Lung (tissue), 11 donors: ENCODE measurements at regions not wholly inside any gene's neighbourhood (a gene's known extent, or its start where the extent isn't known, plus 50 kb on each side); places are given as distances from the start of the nearest gene placed in this dataset.

Experiments used
- ATAC-seq: fragments of 200-7000 bp; cut with Tn5 transposase; one replicate; pipeline ENCODE4 v1.9.1; 2020; ENCODE audit warnings: moderate number of reproducible peaks; ENCODE audit not compliant: insufficient read depth, low FRiP score
- DNase-seq, 3 donors: peaks; one replicate each; pipeline ENCODE4 v3.0.0-alpha.2; 2013 to 2017
- H3K27ac ChIP-seq, 2 donors: one replicate each; pipeline ENCODE4 v1.5.1; 2013; ENCODE audit warnings: mild to moderate bottlenecking in 2 of 2, moderate library complexity in 2 of 2, control low read depth in 1 of 2, inconsistent platforms in 1 of 2, low read depth in 1 of 2, low read length in 1 of 2
- H3K27me3 ChIP-seq, 3 donors: one replicate each; pipeline ENCODE4 v1.5.1; 2013; ENCODE audit warnings: low read length in 2 of 3; ENCODE audit not compliant: control insufficient read depth in 3 of 3, insufficient read depth in 3 of 3
- H3K36me3 ChIP-seq, 4 donors: one replicate each; pipeline ENCODE4 v1.5.1; 2013; ENCODE audit warnings: low read length in 4 of 4, mild to moderate bottlenecking in 1 of 4, moderate library complexity in 1 of 4; ENCODE audit not compliant: control insufficient read depth in 4 of 4, insufficient read depth in 4 of 4
- H3K4me1 ChIP-seq, 5 donors: one replicate each; pipeline ENCODE4 v1.5.1; 2013; ENCODE audit warnings: low read length in 5 of 5, mild to moderate bottlenecking in 2 of 5, moderate library complexity in 1 of 5; ENCODE audit not compliant: control insufficient read depth in 5 of 5, insufficient read depth in 5 of 5
- H3K4me3 ChIP-seq: one replicate; pipeline ENCODE4 v1.5.1; 2013; ENCODE audit warnings: mild to moderate bottlenecking, control low read depth, moderate library complexity
- H3K9ac ChIP-seq, 2 donors: one replicate each; pipeline ENCODE4 v1.5.1; 2013; ENCODE audit warnings: low read length in 2 of 2, control low read depth in 1 of 2; ENCODE audit not compliant: insufficient read depth in 1 of 2
- H3K9me3 ChIP-seq, 4 donors: one replicate each; pipeline ENCODE4 v1.5.1; 2013; ENCODE audit warnings: low read length in 3 of 4, mild to moderate bottlenecking in 1 of 4, moderate library complexity in 1 of 4; ENCODE audit not compliant: control insufficient read depth in 4 of 4, insufficient read depth in 3 of 4
- CTCF ChIP-seq: IDR thresholded peaks from 2 replicates; pipeline ENCODE4 v1.5.1; 2012; ENCODE audit warnings: mild to moderate bottlenecking; ENCODE audit errors: control extremely low read depth, extremely low read depth
- WGBS, 2 donors: extraction: QIAGEN DNeasy Blood & Tissue Kit; methylation state at CpG; one replicate each; pipeline ENCODE4 v1.1.7; 2013; 5-methylcytosine and 5-hydroxymethylcytosine counted together
- donor health status: control.
- donor health status: control.
- donor health status: Bipolar disorder and iron deficiency.
- donor health status: healthy.
- donor health status: DM: yes; HTN: yes; CAD: no.

GRCh38 chr20:51221103-51221502 lies 198.2 kb upstream of the KCNG1 start:
- no peak for TF ChIP-seq CTCF
- H3K4me1 ChIP-seq = no peaks in the 10 kb centered on the region
- DNase-seq = no peak
- H3K27me3 ChIP-seq = peaks cover 0 to 30% (median 26%) of the 10 kb centered on the region in 3 donors
- no peak for ATAC-seq
- H3K9me3 ChIP-seq = peaks cover 0 to 13% (median 5%) of the 10 kb centered on the region in 4 donors
- H3K27ac ChIP-seq = no peak overlapping the region
- 86 to 93% methylated on average over 4 of the region's 4 CpGs for WGBS, 2 donors
- H3K9ac ChIP-seq = no peak overlapping the region
- H3K36me3 ChIP-seq = no peaks in the 10 kb centered on the region
- no peak overlapping the region for H3K4me3 ChIP-seq

GRCh38 chr20:51220293-51220706 lies 197.4 kb upstream of the KCNG1 start:
- Histone ChIP-seq H3K4me1 (no peaks in the 10 kb centered on the region), H3K9me3 (peaks cover 0 to 13% (median 5%) of the 10 kb centered on the region in 4 donors), H3K27me3 (peaks cover 0 to 30% (median 26%) of the 10 kb centered on the region in 3 donors), H3K36me3 (no peaks in the 10 kb centered on the region), H3K9ac (no peak overlapping the region), H3K27ac (no peak overlapping the region), H3K4me3 (no peak overlapping the region)
- WGBS, 2 donors = 24 to 25% methylated on average over 15 of the region's 15 CpGs
- DNase-seq (peak in 1 of 3 donors; percentile 24), ATAC-seq (no peak)
- peak; percentile 44 for TF ChIP-seq CTCF

GRCh38 chr20:51219544-51219943 lies 196.6 kb upstream of the KCNG1 start:
- no peak for DNase-seq
- ATAC-seq = no peak
- no peaks in the 10 kb centered on the region for H3K4me1 ChIP-seq
- no peak for TF ChIP-seq CTCF
- no peak overlapping the region for H3K27ac ChIP-seq
- no peak overlapping the region for H3K4me3 ChIP-seq
- peaks cover 0 to 13% (median 5%) of the 10 kb centered on the region in 4 donors for H3K9me3 ChIP-seq
- peaks cover 0 to 30% (median 26%) of the 10 kb centered on the region in 3 donors for H3K27me3 ChIP-seq
- 88 to 93% methylated on average over 1 of the region's 1 CpG for WGBS, 2 donors
- no peak overlapping the region for H3K9ac ChIP-seq
- H3K36me3 ChIP-seq = no peaks in the 10 kb centered on the region

- Histone ChIP-seq H3K9me3 (peaks cover 0 to 13% (median 5%) of the 10 kb centered on the region in 4 donors), H3K4me1 (no peaks in the 10 kb centered on the region), H3K4me3 (no peak overlapping the region), H3K27ac (no peak overlapping the region), H3K27me3 (peaks cover 0 to 29% (median 26%) of the 10 kb centered on the region in 3 donors), H3K36me3 (no peaks in the 10 kb centered on the region), H3K9ac (no peak overlapping the region)
- no peak for TF ChIP-seq CTCF
- DNase-seq = no peak
- 94 to 97% methylated on average over 1 of the region's 1 CpG for WGBS, 2 donors
- ATAC-seq = no peak
These were observed 195.7 kb upstream of the KCNG1 start for GRCh38 chr20:51218603-51219002.
